IMR-90 (cell line): ENCODE measurements at regions not wholly inside any gene's neighbourhood (a gene's known extent, or its start where the extent isn't known, plus 50 kb on each side); places are given as distances from the start of the nearest gene placed in this dataset.

ENCODE experiments used
- ATAC-seq: fragments of 200-7000 bp; cut with Tn5 transposase; 2 replicates; pipeline ENCODE4 v1.9.1; 2020; ENCODE audit warnings: low read depth, mild to moderate bottlenecking, moderate library complexity
- BruUV-seq: library from RNA; stranded (reverse); fragments of 400-500 nt; replicated peaks from 2 replicates; lab custom pipeline; 2021; lab: Mats Ljungman, UMichigan
- CTCF ChIA-PET: fragments of 300-600 bp; formaldehyde crosslinking; extraction: SDS; loops from one replicate; lab custom pipeline; 2021; ENCODE audit warnings: antibody characterized with exemption; lab: Yijun Ruan, JAX
- POLR2A ChIA-PET: fragments of 300-600 bp; sonication (Branson Sonifier 250); formaldehyde crosslinking; loops from one replicate; lab custom pipeline; 2022; ENCODE audit warnings: antibody characterized with exemption; ENCODE audit not compliant: unreplicated experiment; lab: Charles Lee
- DNase-seq: peaks from one replicate; pipeline ENCODE4 v3.0.0; 2013
- H2AFZ ChIP-seq: replicated peaks from 2 replicates; pipeline ENCODE3; 2013; ENCODE audit warnings: low read length, mild to moderate bottlenecking; ENCODE audit not compliant: poor library complexity
- H2AK5ac ChIP-seq: 2 replicates; pipeline ENCODE4 v1.6.1; 2013; ENCODE audit warnings: low read depth, low read length, inconsistent platforms
- H2AK9ac ChIP-seq: replicated peaks from 2 replicates; pipeline ENCODE3; 2013; ENCODE audit warnings: mild to moderate bottlenecking, low read depth, low read length, moderate library complexity; ENCODE audit not compliant: poor library complexity
- H2BK120ac ChIP-seq: 2 replicates; pipeline ENCODE4 v1.6.1; 2013; ENCODE audit warnings: low read depth, low read length, inconsistent platforms
- H2BK15ac ChIP-seq: 3 replicates; pipeline ENCODE4 v1.6.1; 2013; ENCODE audit warnings: low read depth, low read length, inconsistent platforms
- H2BK20ac ChIP-seq: 2 replicates; pipeline ENCODE4 v1.6.1; 2013; ENCODE audit warnings: low read depth, mild to moderate bottlenecking, inconsistent platforms, low read length, moderate library complexity
- H2BK5ac ChIP-seq: 2 replicates; pipeline ENCODE4 v1.6.1; 2013; ENCODE audit warnings: mild to moderate bottlenecking, low read depth, low read length, inconsistent platforms; ENCODE audit not compliant: poor library complexity, severe bottlenecking
- H3K14ac ChIP-seq: replicated peaks from 2 replicates; pipeline ENCODE4 v1.6.1; 2013; ENCODE audit warnings: low read depth, low read length, inconsistent platforms
- H3K18ac ChIP-seq: 2 replicates; pipeline ENCODE4 v1.6.1; 2013; ENCODE audit warnings: low read depth, low read length, control low read depth
- H3K23ac ChIP-seq: 2 replicates; pipeline ENCODE4 v1.6.1; 2013; ENCODE audit warnings: low read depth, low read length, inconsistent platforms
- H3K27ac ChIP-seq: 2 replicates; pipeline ENCODE4 v1.5.1; 2013; ENCODE audit warnings: mild to moderate bottlenecking, control low read depth, low read length; ENCODE audit not compliant: insufficient read depth
- H3K27me3 ChIP-seq: 2 replicates; pipeline ENCODE4 v1.6.1; 2013; ENCODE audit warnings: low read length; ENCODE audit not compliant: control insufficient read depth, insufficient read depth
- H3K36me3 ChIP-seq: 2 replicates; pipeline ENCODE4 v1.6.1; 2013; ENCODE audit warnings: low read length, mixed read lengths; ENCODE audit not compliant: control insufficient read depth, insufficient read depth
- H3K4ac ChIP-seq: 2 replicates; pipeline ENCODE4 v1.6.1; 2013; ENCODE audit warnings: low read depth, low read length, inconsistent platforms
- H3K4me1 ChIP-seq: 2 replicates; pipeline ENCODE4 v1.6.1; 2013; ENCODE audit warnings: low read length, mixed read lengths; ENCODE audit not compliant: control insufficient read depth, insufficient read depth
- H3K4me2 ChIP-seq: 2 replicates; pipeline ENCODE4 v1.6.1; 2013; ENCODE audit warnings: low read depth, mild to moderate bottlenecking, control low read depth, low read length, moderate library complexity
- H3K4me3 ChIP-seq: 2 replicates; pipeline ENCODE4 v1.5.1; 2013; ENCODE audit warnings: low read depth, mild to moderate bottlenecking, control low read depth, low read length, moderate library complexity; ENCODE audit not compliant: insufficient read depth
- H3K56ac ChIP-seq: 2 replicates; pipeline ENCODE4 v1.6.1; 2013; ENCODE audit warnings: low read length, inconsistent platforms; ENCODE audit not compliant: insufficient read depth; ENCODE audit errors: extremely low read depth
- H3K79me1 ChIP-seq, 2 experiments: 2 replicates each; pipeline ENCODE4 v1.6.1; 2013; ENCODE audit warnings: low read length in 2 of 2, inconsistent platforms in 1 of 2, low read depth in 1 of 2
- H3K9ac ChIP-seq: 2 replicates; pipeline ENCODE4 v1.6.1; 2013; ENCODE audit warnings: low read depth, low read length, control low read depth
- H3K9me1 ChIP-seq: 2 replicates; pipeline ENCODE4 v1.6.1; 2013; ENCODE audit warnings: low read length, inconsistent platforms; ENCODE audit not compliant: insufficient read depth
- H3K9me3 ChIP-seq: 2 replicates; pipeline ENCODE4 v1.6.1; 2013; ENCODE audit warnings: low read length; ENCODE audit not compliant: control insufficient read depth, insufficient read depth
- H4K20me1 ChIP-seq: 2 replicates; pipeline ENCODE4 v1.6.1; 2013; ENCODE audit warnings: low read length, inconsistent platforms; ENCODE audit not compliant: insufficient read depth
- H4K5ac ChIP-seq: 2 replicates; pipeline ENCODE4 v1.6.1; 2013; ENCODE audit warnings: mild to moderate bottlenecking, low read depth, low read length, control low read depth
- H4K8ac ChIP-seq, 2 experiments: 2 replicates each; pipeline ENCODE4 v1.6.1; 2013; ENCODE audit warnings: low read depth in 2 of 2, low read length in 2 of 2, control low read depth in 1 of 2, inconsistent platforms in 1 of 2
- H4K91ac ChIP-seq: 2 replicates; pipeline ENCODE4 v1.6.1; 2013; ENCODE audit warnings: low read depth, low read length, inconsistent platforms; ENCODE audit not compliant: insufficient read depth
- FOS ChIP-seq: fragments of 150-350 bp; IDR thresholded peaks from 2 replicates; pipeline ENCODE4 v1.6.1; 2016; ENCODE audit warnings: low read depth, low read length
- NFE2L2 ChIP-seq: fragments of 150-350 bp; IDR thresholded peaks from 2 replicates; pipeline ENCODE4 v1.6.1; 2016; ENCODE audit warnings: low read depth, mild to moderate bottlenecking, low read length
- WGBS, 2 experiments: methylation state at CpG; one replicate each; pipeline versions ENCODE4 v1.1.5 to v1.1.7; 2013; ENCODE audit warnings: missing lambda C conversion rate in 2 of 2; ENCODE audit not compliant: insufficient read length in 1 of 2; ENCODE audit errors: extremely low coverage in 2 of 2; 5-methylcytosine and 5-hydroxymethylcytosine counted together
- dilution Hi-C: fragments of 300-500 bp; cut with HindIII; formaldehyde crosslinking; loops from one replicate; pipeline ENCODE4 v1.14.3; 2018; ENCODE audit warnings: low sequenced_read_pairs; ENCODE audit not compliant: unreplicated experiment
- in situ Hi-C: fragments of 300-500 bp; cut with MboI; formaldehyde crosslinking; loops from 3 replicates; pipeline ENCODE4 v1.14.3; 2019; ENCODE audit warnings: low sequenced_read_pairs, inconsistent platforms, mixed read lengths
- intact Hi-C: fragments of 100-400 bp; cut with micrococcal nuclease; formaldehyde crosslinking; loops from 2 replicates; pipeline ENCODE4 v1.10.0; 2022

- H3K27me3 ChIP-seq = peaks cover 56% of the 10 kb centered on the region
- intact Hi-C loops = loop anchor here (1.0 to 10.0 kb wide), 6 partner anchors 225 to 1215 kb away; no protein-coding TSS in a partner anchor
- POLR2A ChIA-PET = no interaction called here
These were observed 186.9 kb downstream of the OPA1 start for GRCh38 chr3:193779933-193780332.

More at GRCh38 chr3:193779933-193780332, 186.9 kb downstream of the OPA1 start:
- H3K9ac ChIP-seq = no peak overlapping the region
- no TSS peak for BruUV-seq
- no peak overlapping the region for H2BK15ac ChIP-seq
- no peaks in the 10 kb centered on the region for H3K36me3 ChIP-seq
- no peak overlapping the region for H4K8ac ChIP-seq
- H3K9me3 ChIP-seq = no peaks in the 10 kb centered on the region
- H3K4ac ChIP-seq = no peak overlapping the region
- in situ Hi-C loops (loop anchor here (5.0 kb wide), 1 partner anchor 357 kb away; the partner anchor contains the start of gene HES1), dilution Hi-C loops (no loop called here)
- H3K4me2 ChIP-seq = no peak overlapping the region
- H2AFZ ChIP-seq = no peak overlapping the region
- no peak for TF ChIP-seq FOS
- no peak for TF ChIP-seq NFE2L2
- no peak overlapping the region for H4K5ac ChIP-seq
- CTCF ChIA-PET = interaction anchor here (1.1 to 8.2 kb wide), 3 partner anchors 43 to 536 kb away, joined by 3 to 83 read pairs (median 10); partner anchors contain the start of gene HES1
- H3K14ac ChIP-seq = no peak overlapping the region
- no peak overlapping the region for H3K23ac ChIP-seq
- H3K79me1 ChIP-seq = no peaks in the 10 kb centered on the region
- no peaks in the 10 kb centered on the region for H3K4me1 ChIP-seq
- H2BK5ac ChIP-seq = no peak overlapping the region
- ATAC-seq (no peak), DNase-seq (no peak)
- no CpG with 5 or more reads among the region's 6 CpGs for WGBS, 2 experiments
- no peaks in the 10 kb centered on the region for H4K20me1 ChIP-seq
- no peak overlapping the region for H3K18ac ChIP-seq
- H2BK20ac ChIP-seq = no peak overlapping the region
- H4K91ac ChIP-seq = no peak overlapping the region
- no peak overlapping the region for H3K27ac ChIP-seq
- H3K56ac ChIP-seq = no peak overlapping the region
- H3K9me1 ChIP-seq = no peaks in the 10 kb centered on the region
- H2BK120ac ChIP-seq = no peak overlapping the region
- H2AK9ac ChIP-seq = no peak overlapping the region
- H2AK5ac ChIP-seq = no peak overlapping the region
- no peak overlapping the region for H3K4me3 ChIP-seq
